ENCODE measurements at regions not wholly inside any gene's neighbourhood (a gene's known extent, or its start where the extent isn't known, plus 50 kb on each side); places are given as distances from the start of the nearest gene placed in this dataset.

DNA sequence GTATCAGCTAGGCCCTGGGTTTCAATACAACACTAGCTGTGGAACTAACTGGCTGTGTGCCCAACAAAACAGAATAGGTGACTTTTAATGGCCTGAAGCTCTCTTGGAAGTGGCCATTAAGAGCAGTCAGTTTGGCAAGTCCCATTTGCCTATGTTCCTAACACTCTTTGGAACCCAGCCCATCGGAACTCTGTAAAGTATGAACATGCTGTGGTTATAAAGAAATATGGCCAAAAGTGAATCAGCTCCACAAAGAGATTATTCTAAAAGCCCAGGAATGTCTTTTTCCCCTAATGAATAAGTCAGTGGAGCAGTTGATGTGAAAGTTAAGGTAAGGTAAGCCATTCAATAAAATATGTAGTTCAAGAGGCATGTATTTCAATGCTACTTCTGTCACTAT is 223.7 kb upstream of the ADAMTS5 start:
- DNase-seq: no peak

DNA sequence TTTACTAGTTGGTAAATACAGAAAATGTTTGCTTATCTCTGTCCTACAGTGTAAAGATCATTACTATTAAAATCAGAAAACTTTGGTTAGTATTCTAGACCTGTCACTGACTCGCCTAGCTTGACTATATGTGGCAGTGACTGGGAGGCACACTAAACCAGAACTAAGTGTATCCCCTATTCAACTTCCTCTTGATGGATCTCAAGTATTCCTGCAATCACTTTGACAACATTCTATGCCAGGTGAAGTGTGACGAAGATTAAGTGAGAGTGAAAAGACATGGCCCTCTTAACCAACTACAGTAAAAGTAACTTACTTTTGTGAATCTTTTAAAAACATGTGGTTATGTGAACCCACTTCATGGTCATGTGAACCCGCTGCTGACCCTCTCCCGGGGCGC is 223.0 kb upstream of the ADAMTS5 start:
- DNase-seq: no peak

DNA sequence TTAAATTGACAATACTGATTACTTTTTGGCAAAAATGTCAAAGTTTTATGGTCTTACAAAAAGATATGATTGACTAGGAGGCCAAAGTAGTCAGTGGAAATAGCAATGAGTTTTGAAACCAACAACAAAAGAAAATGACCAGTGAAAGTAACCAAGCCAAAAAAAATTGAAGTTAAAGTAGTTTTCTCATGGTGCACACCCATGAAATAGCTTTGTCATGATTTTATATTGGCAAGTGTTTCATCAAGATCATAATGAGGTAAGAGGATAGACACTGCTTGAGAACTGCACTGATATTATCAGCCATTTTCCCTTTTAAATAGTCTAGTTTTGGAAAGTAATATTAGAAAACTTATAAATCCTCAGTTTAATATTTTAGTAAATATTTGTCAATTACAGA is 206.2 kb upstream of the ADAMTS5 start:
- no peak for DNase-seq

DNA sequence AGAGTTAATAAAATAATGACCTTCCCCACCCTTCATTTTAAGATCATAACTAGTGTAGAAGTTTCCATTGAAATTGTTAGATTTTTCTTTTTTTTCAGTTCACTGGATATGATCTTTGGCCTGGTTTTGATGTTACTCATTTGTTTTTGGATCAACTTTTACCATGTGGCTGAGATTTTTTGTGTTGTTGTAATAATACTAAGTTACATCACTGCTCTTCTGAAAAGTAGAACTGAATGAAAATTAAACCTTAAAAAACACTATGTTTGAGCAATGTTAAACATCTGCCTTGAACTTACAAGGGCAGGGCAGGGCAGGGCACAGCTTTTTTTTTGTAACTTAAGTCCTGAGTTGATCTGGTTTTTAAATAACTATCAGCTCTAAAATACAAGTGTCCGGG is 204.8 kb upstream of the ADAMTS5 start:
- DNase-seq: no peak

DNA sequence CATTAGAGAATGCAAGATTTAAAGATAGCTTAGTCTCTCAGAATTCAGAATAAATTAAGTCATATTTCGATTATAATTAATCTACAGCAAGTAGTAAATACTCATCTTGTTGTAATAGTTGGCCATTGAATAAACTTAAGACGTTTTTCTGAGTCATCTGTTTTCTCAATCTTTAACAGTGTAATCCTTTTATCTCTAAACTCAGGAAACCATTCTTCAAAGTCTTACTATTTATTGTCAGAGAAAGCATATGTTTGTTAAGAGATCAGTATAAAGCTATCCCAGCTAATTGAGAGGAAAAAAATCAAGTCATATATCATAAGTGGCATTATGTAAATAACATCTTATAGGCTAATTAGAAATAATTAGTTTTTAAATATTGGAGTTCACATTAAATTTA is 201.2 kb upstream of the ADAMTS5 start:
- DNase-seq: no peak

DNA sequence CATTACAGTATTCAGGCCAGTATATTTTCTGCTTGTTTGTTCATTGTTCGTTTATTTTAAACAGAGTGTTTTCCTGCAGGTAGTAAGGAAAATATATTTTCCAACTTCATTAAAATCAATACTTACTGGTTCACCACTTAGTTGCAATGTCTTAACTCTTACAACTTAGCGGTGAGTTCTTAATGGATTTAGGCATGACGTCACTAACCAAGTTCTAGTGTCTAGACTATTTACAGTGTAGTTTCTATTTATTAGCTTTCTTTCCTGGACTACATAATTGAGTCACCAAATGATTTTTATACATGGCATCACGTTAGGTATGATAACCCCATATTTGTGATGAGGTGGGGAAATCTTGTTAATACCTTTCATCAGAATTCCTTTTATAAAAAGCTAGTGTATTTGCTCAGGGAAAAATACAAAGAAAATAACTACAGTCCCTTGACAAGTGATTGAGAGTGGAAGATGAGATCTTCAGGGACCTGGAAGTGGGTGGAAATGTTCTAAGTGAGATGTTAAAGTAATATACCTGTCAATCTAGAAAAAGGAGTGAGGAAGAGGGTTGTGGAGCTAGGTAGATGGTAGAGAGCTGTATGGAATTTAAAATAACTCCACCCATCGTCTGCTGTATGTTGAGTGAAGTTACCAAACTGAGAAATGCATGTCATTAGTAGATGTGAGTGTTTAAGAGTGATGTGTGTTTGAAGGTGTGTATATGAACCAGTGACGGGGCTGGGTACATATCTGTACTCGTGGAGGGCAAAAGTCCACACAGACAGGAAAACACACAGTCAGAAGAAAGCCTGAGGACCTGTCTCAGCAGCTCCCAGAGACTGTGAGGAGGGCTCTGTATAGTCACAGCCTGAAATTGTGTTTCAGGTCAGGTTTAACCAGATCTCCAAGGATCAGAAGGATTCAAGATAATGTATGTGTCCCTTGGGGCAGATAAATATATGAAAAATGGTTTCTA is 197.6 kb upstream of the ADAMTS5 start:
- no peak for DNase-seq

DNA sequence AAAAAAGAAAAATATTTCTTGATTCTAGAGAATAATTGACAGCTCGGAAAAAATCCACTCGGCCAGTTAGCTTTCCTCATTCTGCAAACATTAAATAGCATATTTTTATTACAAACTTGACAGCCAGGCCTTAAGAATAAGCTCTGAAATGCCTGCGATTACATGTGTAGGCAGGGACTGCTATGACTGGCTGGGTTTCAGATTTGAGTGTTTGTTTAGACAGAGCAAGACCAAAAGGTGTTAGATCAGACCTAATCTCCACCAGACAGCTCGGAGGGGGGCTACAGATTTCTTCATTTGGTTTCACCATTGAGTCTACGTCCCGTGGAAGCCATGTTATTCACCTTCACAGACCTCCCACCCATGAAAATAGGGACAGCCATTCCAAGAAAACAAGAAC is 192.1 kb upstream of the ADAMTS5 start:
- no peak for DNase-seq

DNA sequence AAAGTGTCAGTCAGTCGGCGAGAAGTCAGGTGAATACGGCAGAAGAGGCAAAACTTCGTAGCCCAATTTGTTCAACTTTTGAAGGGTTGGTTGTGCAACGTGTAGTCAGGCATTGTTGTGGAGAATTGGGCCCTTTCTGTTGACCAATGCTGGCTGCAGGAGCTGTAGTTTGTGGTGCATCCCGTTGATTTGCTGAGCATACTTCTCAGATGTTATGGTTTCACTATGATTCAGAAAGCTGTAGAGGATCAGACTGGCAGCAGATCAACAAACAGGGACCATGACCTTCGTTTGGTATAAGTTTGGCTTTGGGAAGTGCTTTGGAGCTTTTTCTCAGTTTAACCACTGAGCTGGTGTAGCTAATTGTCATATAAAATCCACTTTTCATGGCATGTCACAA is 190.2 kb upstream of the ADAMTS5 start:
- no peak for DNase-seq

DNA sequence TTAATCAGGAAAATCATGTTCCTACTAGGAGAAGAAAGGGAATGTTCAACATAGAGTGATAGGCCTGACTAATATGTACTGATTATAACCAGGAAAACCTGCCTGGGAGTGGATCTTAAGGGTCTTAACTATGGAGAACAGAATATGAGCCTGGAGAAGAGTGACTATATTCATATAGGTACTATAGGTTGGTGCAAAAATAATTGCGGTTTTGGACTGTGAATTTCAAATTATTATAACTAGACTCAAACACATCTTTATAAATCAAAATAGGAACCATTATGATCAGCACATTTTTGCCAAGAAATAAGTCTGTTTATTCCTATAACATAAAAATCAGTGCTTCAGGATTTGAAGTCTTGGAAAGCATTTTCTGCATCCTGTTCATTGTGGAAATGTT is 189.8 kb upstream of the ADAMTS5 start:
- no peak for DNase-seq

DNA sequence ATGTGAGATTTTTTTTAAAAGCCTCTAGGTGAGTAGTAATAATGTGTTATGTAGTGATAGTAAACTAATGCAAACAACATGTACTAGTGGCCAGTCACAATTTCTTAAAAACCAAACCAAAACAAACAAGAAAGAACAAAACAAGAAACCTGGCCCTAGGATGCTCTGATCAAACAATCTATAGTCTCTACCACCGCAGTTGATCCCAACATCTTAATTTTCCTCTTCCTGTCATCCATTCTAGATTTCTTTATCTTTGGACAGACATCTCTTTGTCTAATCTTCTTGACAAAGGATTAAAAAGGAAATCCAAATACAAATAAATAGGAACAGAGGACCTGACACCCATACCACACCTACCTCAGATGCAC is 188.2 kb upstream of the ADAMTS5 start:
- DNase-seq: no peak

DNA sequence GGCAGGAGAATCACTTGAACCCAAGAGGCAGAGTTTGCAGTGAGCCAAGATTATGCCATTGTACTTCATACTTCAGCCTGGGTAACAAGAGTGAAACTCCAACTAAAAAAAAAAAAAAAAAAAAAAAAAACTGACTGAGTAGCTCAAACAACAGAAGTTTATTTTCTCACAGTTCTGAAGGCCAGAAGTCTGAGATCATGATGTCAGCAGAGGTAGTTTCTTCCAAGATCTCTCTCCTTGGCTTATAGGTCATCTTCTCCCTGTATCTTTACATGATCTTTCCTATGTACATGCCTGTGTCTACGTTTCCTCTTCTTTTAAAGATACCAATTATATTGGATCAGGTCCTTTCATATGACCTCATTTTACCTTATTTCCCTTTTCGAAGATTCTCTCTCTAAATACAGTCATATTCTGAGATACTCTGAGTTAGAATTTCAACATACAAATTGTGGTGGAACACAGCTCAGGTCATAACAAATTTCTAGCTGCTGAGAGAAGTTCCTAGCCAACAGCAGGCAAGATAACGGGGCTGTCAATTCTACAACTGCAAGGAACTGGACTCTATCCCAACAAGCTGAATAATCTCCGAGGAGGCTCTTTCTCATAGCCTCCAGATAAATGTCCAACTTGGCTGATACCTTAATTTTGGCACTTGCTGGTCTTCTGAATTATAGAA is 187.7 kb upstream of the ADAMTS5 start:
- no peak for DNase-seq

DNA sequence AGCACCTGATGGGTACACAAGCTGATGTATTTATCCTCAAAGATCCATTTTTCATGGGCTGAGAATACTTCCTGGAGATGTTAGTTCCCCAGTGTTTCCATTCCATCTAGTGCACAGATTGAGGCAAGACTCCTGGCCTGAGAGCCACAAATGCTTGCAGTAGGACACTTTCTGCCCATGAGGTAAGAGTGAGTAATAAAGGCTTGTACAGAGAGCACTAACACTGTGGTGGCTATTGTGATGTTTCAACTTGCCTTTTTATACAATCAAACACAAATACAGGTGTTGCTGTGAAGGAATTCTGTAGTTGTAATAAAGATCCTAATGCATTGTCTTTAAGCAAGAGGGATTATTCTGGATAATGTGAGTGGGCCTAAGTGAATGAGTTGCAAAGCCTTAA is 186.1 kb upstream of the ADAMTS5 start:
- DNase-seq: no peak

DNA sequence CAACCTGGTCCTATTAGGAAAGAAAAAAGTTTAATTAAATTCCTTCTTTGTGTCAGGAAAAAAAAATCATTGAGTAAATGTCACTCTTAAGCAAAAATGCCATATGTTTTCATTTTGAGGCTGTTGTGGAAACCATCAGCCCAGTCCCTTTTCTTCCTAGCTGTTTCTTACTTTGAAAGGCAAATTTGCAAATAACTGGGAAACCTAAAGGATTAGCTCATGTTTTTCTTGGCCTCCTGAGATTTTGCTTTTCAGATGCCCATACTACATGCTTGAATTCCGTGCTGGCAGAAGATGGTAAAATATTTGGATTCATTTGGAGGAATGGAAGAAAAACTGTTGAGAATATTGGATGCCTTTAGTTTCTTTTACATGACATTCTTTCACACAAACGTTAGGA is 182.1 kb upstream of the ADAMTS5 start:
- DNase-seq: no peak

DNA sequence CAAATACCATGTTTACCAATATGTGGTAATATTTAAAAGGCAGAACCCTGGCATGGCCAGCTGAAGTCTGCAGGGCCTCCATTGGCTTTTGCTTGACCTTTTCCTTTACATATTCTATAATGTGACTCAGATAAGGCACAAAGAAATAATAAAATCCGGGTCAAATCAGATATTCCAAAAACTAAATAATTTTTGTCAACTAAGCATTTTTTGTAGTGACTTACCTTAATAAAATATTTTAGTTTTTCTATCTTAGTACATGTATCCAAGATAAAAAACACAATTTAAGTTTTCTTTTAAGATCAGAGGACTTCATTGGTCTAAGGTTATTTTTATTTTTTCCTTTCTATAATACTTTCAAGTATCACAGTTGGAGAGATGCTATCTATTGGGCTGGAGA is 179.4 kb upstream of the ADAMTS5 start:
- DNase-seq: no peak

DNA sequence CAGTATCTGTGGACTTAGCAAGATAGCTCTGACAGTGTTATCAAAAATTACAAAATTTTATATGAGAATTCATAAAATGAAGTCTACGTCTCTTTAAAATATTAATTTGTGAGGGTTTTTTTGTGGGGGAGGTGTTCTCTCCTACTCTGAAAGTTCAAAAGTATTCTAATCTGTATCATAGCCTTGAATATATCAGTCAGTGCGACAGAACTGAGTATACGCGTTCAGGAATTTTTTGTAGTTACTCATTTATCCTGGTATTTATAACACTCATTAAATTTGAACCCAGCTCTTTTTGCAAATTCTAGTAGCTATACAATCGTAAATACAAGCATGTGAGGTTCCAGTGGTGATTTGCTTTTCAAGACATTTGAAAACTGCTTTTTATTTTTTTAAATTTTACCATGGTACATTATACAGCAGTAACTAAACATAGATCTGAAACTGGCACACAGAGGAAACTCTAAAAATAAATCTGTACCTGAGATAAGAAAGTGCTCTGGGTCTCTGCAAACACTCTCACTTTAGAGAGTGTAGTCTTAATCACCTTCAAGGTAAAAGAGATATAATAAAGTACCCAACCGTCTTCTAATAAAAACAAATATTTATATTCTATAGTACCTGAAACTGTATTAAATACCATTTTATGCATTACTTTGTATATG is 178.4 kb upstream of the ADAMTS5 start:
- DNase-seq: no peak

DNA sequence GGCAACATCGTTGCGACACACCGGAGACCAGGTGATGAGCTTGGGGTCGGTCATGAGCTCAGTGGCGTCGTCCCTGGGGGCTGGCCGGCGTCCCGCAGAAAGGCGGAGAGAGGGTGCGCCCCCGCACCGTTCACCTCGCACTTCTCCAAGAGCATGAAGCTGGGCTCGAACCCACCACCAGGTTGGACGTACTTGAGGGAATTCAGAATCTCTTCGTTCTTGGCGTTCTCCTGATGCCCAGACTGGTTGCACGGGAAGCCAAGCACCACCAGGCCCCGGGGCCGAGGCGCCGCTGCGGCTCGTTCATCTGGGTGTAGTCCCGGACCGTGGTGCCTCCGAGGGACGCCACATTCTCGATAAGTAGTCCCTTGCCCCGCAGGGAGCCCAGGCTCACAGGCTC is 176.6 kb upstream of the ADAMTS5 start:
- no peak for DNase-seq

DNA sequence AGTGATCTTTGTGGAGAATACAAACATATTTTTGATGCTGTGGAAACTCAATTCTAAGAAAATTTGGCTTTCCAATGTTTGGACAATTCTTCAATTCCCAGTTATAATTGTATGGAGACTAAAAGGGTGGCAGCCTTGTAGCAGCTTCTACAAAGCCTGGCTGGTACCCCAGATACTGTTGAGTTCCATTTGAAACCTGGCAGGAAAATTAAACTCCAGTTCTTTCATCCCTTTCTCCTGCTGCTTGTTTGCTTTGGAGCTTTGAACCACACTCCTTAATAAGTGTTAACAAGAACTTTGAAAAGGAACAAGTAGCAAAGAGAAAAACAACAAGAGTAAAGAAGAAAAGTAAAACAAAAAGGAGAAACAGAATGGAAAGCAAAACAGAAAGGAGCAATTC is 172.6 kb upstream of the ADAMTS5 start:
- no peak for DNase-seq

DNA sequence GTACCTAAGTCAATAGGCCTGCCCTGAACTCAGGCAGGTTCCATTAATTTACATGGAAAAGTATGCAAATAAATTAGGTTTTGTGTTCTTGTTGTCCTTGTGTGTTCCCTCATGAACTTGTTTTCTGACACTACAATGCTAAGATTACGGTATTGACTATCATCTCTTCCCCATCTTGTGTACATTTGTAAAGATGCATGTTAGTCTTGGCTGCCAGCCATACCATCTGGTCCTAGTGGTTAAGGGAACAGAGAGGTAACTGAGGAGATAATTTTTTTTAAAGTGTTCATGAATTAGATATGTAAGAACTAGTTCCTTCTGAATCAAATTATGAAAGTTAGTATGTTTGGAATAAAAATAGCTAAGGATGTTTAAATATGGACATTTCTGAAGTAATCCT is 167.6 kb upstream of the ADAMTS5 start:
- no peak for DNase-seq

DNA sequence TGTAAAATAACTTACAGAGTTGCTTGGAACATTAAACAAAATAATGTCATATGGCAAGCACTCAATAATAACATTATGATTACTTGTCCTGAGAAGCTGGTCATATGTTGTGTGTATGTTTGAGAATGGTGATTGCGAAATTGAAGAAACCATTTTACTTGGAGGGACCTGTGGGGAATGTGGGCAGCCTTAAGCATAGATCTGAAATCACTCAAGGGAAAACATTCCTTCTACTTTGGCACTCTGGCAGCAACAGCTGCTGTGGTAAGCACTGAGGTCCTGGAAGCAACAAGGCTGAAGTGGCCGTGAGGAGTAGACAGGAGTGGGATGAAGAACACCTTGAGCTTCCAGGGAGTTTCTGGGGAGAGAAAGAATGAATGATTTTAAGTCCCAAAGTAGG is 165.4 kb upstream of the ADAMTS5 start:
- no peak for DNase-seq

DNA sequence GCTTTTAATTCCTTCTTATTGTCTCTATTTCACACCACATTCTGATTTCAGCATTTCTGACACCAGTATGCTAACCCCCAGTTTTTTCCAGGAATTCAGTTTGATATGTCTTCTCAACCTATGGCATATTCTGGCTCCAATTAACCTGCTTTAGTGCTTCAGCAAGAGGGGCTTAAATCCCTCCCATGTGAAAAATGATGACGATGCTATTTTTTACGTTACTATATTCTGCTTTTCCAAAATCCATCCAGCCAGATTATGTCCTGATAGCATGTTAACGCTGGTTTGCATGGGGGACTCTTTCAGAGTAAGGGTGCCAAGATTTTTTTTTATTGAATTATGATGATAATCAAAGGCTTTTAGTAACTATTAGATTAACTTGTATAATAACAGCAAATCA is 163.3 kb upstream of the ADAMTS5 start:
- no peak for DNase-seq

DNA sequence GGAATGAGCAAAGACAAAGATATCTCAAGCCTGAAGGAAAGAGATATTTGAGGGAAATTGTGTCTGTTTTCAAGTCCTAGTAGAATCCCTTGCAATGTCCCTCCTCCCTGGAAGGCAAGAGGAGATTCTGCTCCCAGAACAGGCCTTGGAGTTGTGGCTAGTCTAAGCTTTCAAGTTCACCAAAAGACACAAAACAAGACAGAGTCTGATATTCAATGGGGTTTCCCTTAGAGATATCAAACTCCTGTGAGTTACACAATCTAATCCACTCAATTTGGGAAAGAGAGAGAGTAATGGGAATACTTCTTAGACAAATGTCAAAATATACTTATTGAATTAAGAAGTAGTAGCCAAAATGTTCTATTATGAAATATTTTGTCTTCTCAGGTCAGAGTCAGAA is 162.8 kb upstream of the ADAMTS5 start:
- DNase-seq: no peak

DNA sequence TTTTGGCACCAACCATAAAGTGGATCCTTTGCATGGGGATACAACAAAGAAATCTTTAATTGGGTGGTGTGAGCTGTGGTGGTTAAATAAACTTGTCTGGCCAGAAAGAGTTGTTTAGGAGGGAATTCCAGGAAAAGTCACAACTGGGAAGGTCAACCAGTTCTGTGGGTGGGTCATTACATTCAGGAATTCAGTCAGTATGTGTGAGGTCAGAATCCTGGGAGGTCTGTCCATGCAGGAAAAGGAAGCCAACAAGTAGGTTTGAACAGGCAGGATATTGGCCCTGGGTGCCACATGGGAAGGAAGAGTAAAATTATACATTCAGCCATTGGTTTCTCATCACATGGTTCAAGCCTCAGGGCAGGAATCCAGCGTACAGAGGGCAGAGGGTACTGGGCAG is 162.3 kb upstream of the ADAMTS5 start:
- no peak for DNase-seq

DNA sequence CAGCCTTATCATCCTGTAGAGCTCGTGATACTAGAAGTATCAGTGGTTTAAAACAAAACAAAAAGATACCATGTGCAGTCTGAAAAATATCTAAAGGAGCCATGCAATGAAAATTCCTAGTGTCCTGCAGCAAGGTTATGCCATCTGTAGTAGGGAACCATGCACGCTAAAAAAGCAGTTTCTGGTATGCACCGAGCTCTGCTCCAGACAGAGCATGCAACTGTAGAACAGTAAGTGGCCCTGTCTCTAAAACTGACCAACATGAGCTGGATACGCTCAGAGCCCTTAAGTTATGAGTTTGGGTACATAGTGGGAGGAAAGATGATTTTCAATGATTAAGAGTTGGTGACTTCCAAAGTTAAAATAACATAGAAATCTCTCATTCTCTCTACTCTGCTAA is 159.3 kb upstream of the ADAMTS5 start:
- no peak for DNase-seq

DNA sequence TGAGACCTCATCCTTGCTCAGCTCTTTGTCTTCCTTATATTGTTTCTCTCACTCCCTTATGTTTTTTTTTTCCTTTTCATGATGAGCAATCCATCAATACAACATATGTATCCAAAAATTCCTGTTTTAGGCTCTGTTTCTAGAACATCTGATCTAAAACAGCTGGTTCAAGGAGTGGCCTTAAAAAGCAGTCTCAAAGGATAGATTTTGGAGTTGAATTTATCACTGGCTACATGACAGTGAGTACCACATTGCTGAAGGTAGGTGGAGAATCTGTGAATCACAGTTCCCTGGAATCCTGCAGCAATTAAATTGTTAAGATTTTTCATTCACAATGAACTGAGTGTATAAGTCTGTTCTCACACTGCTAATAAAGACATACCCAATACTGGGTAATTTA is 155.8 kb upstream of the ADAMTS5 start:
- no peak for DNase-seq
